Liver (tissue), 8 donors: ENCODE measurements at regions not wholly inside any gene's neighbourhood (a gene's known extent, or its start where the extent isn't known, plus 50 kb on each side); places are given as distances from the start of the nearest gene placed in this dataset.

Experiments used
- DNase-seq: peaks from one replicate; pipeline ENCODE4 v3.0.0-alpha.2; 2017; ENCODE audit warnings: low spot score
- H3K27ac ChIP-seq, 2 donors: one replicate each; pipeline ENCODE4 v1.7.0; 2013; ENCODE audit warnings: inconsistent platforms in 2 of 2, low read length in 2 of 2, control low read depth in 1 of 2, low read depth in 1 of 2, mild to moderate bottlenecking in 1 of 2
- H3K27me3 ChIP-seq, 4 donors: one replicate each; pipeline versions ENCODE4 v1.6.1 to v1.7.0; 2013; ENCODE audit warnings: low read length in 3 of 4, inconsistent platforms in 1 of 4, mild to moderate bottlenecking in 1 of 4, moderate library complexity in 1 of 4; ENCODE audit not compliant: control insufficient read depth in 4 of 4, insufficient read depth in 4 of 4
- H3K36me3 ChIP-seq, 4 donors: one replicate each; pipeline versions ENCODE4 v1.6.1 to v1.7.0; 2013; ENCODE audit warnings: low read length in 3 of 4, mild to moderate bottlenecking in 3 of 4, low read depth in 1 of 4, moderate library complexity in 1 of 4; ENCODE audit not compliant: control insufficient read depth in 4 of 4, insufficient read depth in 3 of 4
- H3K4me1 ChIP-seq, 4 donors: one replicate each; pipeline versions ENCODE4 v1.6.1 to v1.7.0; 2013; ENCODE audit warnings: low read length in 3 of 4, mild to moderate bottlenecking in 3 of 4, moderate library complexity in 1 of 4; ENCODE audit not compliant: control insufficient read depth in 4 of 4, insufficient read depth in 4 of 4
- H3K4me3 ChIP-seq, 3 donors: one replicate each; pipeline versions ENCODE4 v1.6.1 to v1.7.0; 2013; ENCODE audit warnings: low read length in 3 of 3, control low read depth in 1 of 3, low read depth in 1 of 3, mild to moderate bottlenecking in 1 of 3
- H3K9ac ChIP-seq, 2 donors: one replicate each; pipeline ENCODE4 v1.7.0; 2013; ENCODE audit warnings: low read length in 2 of 2, mild to moderate bottlenecking in 2 of 2, moderate library complexity in 2 of 2, control low read depth in 1 of 2, low read depth in 1 of 2
- H3K9me3 ChIP-seq, 4 donors: one replicate each; pipeline versions ENCODE4 v1.6.1 to v1.7.0; 2013; ENCODE audit warnings: low read length in 3 of 4; ENCODE audit not compliant: control insufficient read depth in 4 of 4
- ATF3 ChIP-seq: IDR thresholded peaks from 2 replicates; pipeline ENCODE4 v1.6.1; 2016; ENCODE audit warnings: antibody characterized with exemption
- EGR1 ChIP-seq, 2 donors: IDR thresholded peaks; 2 replicates each; pipeline ENCODE4 v1.6.1; 2016 to 2018; ENCODE audit warnings: antibody characterized with exemption in 2 of 2, low read depth in 2 of 2
- FOXA1 ChIP-seq: IDR thresholded peaks from 2 replicates; pipeline ENCODE4 v1.6.1; 2016; ENCODE audit warnings: antibody characterized with exemption
- FOXA2 ChIP-seq: IDR thresholded peaks from 2 replicates; pipeline ENCODE4 v1.6.1; 2016; ENCODE audit warnings: antibody characterized with exemption
- GABPA ChIP-seq, 2 donors: IDR thresholded peaks in 1 of 2; conservative IDR thresholded peaks in 1 of 2; 2 replicates each; pipeline ENCODE4 v1.6.1; 2016; ENCODE audit warnings: antibody characterized with exemption in 2 of 2, mild to moderate bottlenecking in 1 of 2, moderate library complexity in 1 of 2
- HNF4A ChIP-seq, 2 donors: conservative IDR thresholded peaks; 2 replicates each; pipeline ENCODE4 v1.6.1; 2016; ENCODE audit warnings: antibody characterized with exemption in 2 of 2, mild to moderate bottlenecking in 2 of 2
- HNF4G ChIP-seq: IDR thresholded peaks from 2 replicates; pipeline ENCODE4 v1.6.1; 2016; ENCODE audit warnings: antibody characterized with exemption
- JUND ChIP-seq, 2 donors: IDR thresholded peaks; 2 replicates each; pipeline ENCODE4 v1.6.1; 2016; ENCODE audit warnings: antibody characterized with exemption in 2 of 2
- MAX ChIP-seq: IDR thresholded peaks from 2 replicates; pipeline ENCODE4 v1.6.1; 2016; ENCODE audit warnings: antibody characterized with exemption
- NR2F2 ChIP-seq: IDR thresholded peaks from 2 replicates; pipeline ENCODE4 v1.6.1; 2016; ENCODE audit warnings: antibody characterized with exemption
- RXRA ChIP-seq, 2 donors: IDR thresholded peaks; 2 replicates each; pipeline ENCODE4 v1.6.1; 2017 to 2018; ENCODE audit warnings: antibody characterized with exemption in 2 of 2, mild to moderate bottlenecking in 1 of 2
- SP1 ChIP-seq: IDR thresholded peaks from 2 replicates; pipeline ENCODE4 v1.6.1; 2018; ENCODE audit warnings: antibody characterized with exemption, mild to moderate bottlenecking
- TAF1 ChIP-seq: conservative IDR thresholded peaks from 2 replicates; pipeline ENCODE4 v1.6.1; 2016; ENCODE audit warnings: antibody characterized with exemption, mild to moderate bottlenecking
- YY1 ChIP-seq: IDR thresholded peaks from 2 replicates; pipeline ENCODE4 v1.6.1; 2016; ENCODE audit warnings: antibody characterized with exemption, mild to moderate bottlenecking
- WGBS: extraction: QIAGEN DNeasy Blood & Tissue Kit; methylation state at CpG from one replicate; pipeline ENCODE4 v1.1.7; 2013; 5-methylcytosine and 5-hydroxymethylcytosine counted together
- TF ChIP-seq, protein P1 (sequence below): fragments of 150-350 bp; IDR thresholded peaks from 2 replicates; pipeline ENCODE4 v1.5.1; 2017; ENCODE audit warnings: improper control_type of control experiment, low read depth, low read length; ENCODE audit not compliant: missing input control
- TF ChIP-seq, protein P2 (sequence below): IDR thresholded peaks from 2 replicates; pipeline ENCODE4 v1.6.1; 2016; ENCODE audit warnings: antibody characterized with exemption
- TF ChIP-seq, protein P3 (sequence below): IDR thresholded peaks from 2 replicates; pipeline ENCODE4 v1.6.1; 2016; ENCODE audit warnings: antibody characterized with exemption, mild to moderate bottlenecking
- donor health status: healthy.
- donor health status: healthy.
- donor health status: healthy.
- donor health status: healthy.
- donor health status: healthy.

DNA sequence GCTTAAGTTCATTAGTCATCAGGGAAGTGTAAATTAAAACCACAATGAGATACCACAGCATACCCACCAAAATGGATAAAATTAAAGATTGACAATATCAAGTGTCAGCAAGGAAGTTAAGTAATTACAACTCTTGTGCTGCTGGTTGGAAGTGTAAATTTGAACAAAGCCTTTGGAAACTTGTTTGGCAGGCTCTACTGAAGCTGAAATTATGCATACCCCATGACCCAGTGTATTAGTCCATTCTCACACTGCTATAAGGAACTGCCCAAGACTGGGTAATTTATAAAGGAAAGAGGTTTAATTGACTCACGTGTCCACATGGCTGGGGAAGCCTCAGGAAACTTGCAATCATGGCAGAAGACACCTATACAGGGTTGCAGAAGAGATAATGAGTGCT is 196.1 kb downstream of the PDCD6IP start:
- Histone ChIP-seq H3K27ac (no peak overlapping the region), H3K4me1 (no peaks in the 10 kb centered on the region), H3K4me3 (no peak overlapping the region), H3K9ac (no peak overlapping the region), H3K9me3 (no peaks in the 10 kb centered on the region), H3K27me3 (peaks cover 0 to 3% (median 0%) of the 10 kb centered on the region in 4 donors), H3K36me3 (no peaks in the 10 kb centered on the region)
- no peak for DNase-seq
- WGBS = 31% methylated on average over 1 of the region's 1 CpG
- no peak for TF ChIP-seq FOXA1
- no peak for TF ChIP-seq YY1
- TF ChIP-seq HNF4A (conservative IDR thresholded peaks at IDR 0.05) = no peak
- TF ChIP-seq ATF3 = no peak
- TF ChIP-seq HNF4G = no peak
- TF ChIP-seq NR2F2 = no peak
- TF ChIP-seq EGR1 (IDR thresholded peaks at IDR 0.05; ENCODE audit: low read depth in 2 of 2) = no peak
- TF ChIP-seq MAX = no peak
- TF ChIP-seq, protein P1, sequence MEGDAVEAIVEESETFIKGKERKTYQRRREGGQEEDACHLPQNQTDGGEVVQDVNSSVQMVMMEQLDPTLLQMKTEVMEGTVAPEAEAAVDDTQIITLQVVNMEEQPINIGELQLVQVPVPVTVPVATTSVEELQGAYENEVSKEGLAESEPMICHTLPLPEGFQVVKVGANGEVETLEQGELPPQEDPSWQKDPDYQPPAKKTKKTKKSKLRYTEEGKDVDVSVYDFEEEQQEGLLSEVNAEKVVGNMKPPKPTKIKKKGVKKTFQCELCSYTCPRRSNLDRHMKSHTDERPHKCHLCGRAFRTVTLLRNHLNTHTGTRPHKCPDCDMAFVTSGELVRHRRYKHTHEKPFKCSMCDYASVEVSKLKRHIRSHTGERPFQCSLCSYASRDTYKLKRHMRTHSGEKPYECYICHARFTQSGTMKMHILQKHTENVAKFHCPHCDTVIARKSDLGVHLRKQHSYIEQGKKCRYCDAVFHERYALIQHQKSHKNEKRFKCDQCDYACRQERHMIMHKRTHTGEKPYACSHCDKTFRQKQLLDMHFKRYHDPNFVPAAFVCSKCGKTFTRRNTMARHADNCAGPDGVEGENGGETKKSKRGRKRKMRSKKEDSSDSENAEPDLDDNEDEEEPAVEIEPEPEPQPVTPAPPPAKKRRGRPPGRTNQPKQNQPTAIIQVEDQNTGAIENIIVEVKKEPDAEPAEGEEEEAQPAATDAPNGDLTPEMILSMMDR = no peak
- no peak for TF ChIP-seq FOXA2
- TF ChIP-seq RXRA (IDR thresholded peaks at IDR 0.05) = no peak
- TF ChIP-seq JUND (IDR thresholded peaks at IDR 0.05) = no peak
- no peak for TF ChIP-seq GABPA (IDR thresholded peaks at IDR 0.05 in 1 of 2, conservative IDR thresholded peaks at IDR 0.05 in 1 of 2)
- TF ChIP-seq, protein P2, sequence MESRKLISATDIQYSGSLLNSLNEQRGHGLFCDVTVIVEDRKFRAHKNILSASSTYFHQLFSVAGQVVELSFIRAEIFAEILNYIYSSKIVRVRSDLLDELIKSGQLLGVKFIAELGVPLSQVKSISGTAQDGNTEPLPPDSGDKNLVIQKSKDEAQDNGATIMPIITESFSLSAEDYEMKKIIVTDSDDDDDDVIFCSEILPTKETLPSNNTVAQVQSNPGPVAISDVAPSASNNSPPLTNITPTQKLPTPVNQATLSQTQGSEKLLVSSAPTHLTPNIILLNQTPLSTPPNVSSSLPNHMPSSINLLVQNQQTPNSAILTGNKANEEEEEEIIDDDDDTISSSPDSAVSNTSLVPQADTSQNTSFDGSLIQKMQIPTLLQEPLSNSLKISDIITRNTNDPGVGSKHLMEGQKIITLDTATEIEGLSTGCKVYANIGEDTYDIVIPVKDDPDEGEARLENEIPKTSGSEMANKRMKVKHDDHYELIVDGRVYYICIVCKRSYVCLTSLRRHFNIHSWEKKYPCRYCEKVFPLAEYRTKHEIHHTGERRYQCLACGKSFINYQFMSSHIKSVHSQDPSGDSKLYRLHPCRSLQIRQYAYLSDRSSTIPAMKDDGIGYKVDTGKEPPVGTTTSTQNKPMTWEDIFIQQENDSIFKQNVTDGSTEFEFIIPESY = no peak
- TF ChIP-seq SP1 = no peak
- TF ChIP-seq TAF1 = no peak

GRCh38 chr3:34000301-34000700 is 201.9 kb downstream of the PDCD6IP start:
- no peaks in the 10 kb centered on the region for H3K4me1 ChIP-seq
- H3K4me3 ChIP-seq = no peak overlapping the region
- peaks cover 0 to 4% (median 0%) of the 10 kb centered on the region in 4 donors for H3K27me3 ChIP-seq
- H3K9ac ChIP-seq = no peak overlapping the region
- H3K27ac ChIP-seq = no peak overlapping the region
- no peak for TF ChIP-seq MAX
- no peak for TF ChIP-seq TAF1
- no peak for TF ChIP-seq HNF4G
- TF ChIP-seq EGR1 (IDR thresholded peaks at IDR 0.05; ENCODE audit: low read depth in 2 of 2) = no peak
- no peak for TF ChIP-seq FOXA2
- TF ChIP-seq, protein P3, sequence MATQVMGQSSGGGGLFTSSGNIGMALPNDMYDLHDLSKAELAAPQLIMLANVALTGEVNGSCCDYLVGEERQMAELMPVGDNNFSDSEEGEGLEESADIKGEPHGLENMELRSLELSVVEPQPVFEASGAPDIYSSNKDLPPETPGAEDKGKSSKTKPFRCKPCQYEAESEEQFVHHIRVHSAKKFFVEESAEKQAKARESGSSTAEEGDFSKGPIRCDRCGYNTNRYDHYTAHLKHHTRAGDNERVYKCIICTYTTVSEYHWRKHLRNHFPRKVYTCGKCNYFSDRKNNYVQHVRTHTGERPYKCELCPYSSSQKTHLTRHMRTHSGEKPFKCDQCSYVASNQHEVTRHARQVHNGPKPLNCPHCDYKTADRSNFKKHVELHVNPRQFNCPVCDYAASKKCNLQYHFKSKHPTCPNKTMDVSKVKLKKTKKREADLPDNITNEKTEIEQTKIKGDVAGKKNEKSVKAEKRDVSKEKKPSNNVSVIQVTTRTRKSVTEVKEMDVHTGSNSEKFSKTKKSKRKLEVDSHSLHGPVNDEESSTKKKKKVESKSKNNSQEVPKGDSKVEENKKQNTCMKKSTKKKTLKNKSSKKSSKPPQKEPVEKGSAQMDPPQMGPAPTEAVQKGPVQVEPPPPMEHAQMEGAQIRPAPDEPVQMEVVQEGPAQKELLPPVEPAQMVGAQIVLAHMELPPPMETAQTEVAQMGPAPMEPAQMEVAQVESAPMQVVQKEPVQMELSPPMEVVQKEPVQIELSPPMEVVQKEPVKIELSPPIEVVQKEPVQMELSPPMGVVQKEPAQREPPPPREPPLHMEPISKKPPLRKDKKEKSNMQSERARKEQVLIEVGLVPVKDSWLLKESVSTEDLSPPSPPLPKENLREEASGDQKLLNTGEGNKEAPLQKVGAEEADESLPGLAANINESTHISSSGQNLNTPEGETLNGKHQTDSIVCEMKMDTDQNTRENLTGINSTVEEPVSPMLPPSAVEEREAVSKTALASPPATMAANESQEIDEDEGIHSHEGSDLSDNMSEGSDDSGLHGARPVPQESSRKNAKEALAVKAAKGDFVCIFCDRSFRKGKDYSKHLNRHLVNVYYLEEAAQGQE = no peak
- TF ChIP-seq NR2F2 = no peak
- H3K36me3 ChIP-seq = no peaks in the 10 kb centered on the region
- no peaks in the 10 kb centered on the region for H3K9me3 ChIP-seq
- no peak for DNase-seq
